Endothelial cell of umbilical vein (primary cell): ENCODE measurements at regions not wholly inside any gene's neighbourhood (a gene's known extent, or its start where the extent isn't known, plus 50 kb on each side); places are given as distances from the start of the nearest gene placed in this dataset.
"Not testable (repeated sequence)": the region's sequence is repeated elsewhere in the genome, so short reads cannot be mapped to it uniquely, and the experiment has no call there.

ENCODE experiments used
- BruUV-seq: library from RNA; stranded (reverse); fragments of 400-500 nt; replicated peaks from 2 replicates; lab custom pipeline; 2021; lab: Mats Ljungman, UMichigan
- CTCF ChIA-PET: fragments of 300-600, 350-600 bp; sonication (Branson Sonifier 250); formaldehyde crosslinking; loops from one replicate; lab custom pipeline; 2021; ENCODE audit warnings: antibody characterized with exemption, inconsistent platforms; lab: Charles Lee
- POLR2A ChIA-PET: fragments of 300-600, 350-600 bp; sonication (Branson Sonifier 250); formaldehyde crosslinking; loops from one replicate; lab custom pipeline; 2021; ENCODE audit warnings: antibody characterized with exemption, inconsistent platforms; lab: Charles Lee
- DNase-seq: peaks from one replicate; pipeline ENCODE4 v3.0.0-alpha.2; 2011; ENCODE audit warnings: low read depth, low spot score
- FAIRE-seq: peaks from 2 replicates; lab custom pipeline; 2011; peaks lifted over from hg19 to GRCh38; lab: Jason Lieb, UNC
- H2AFZ ChIP-seq: 2 replicates; pipeline ENCODE4 v1.6.0; 2012; ENCODE audit warnings: low read depth, low read length, control low read depth, inconsistent platforms
- H3K27ac ChIP-seq: 2 replicates; pipeline ENCODE4 v1.5.1; 2011; ENCODE audit warnings: low read depth, mild to moderate bottlenecking, control low read depth, low read length, moderate library complexity; ENCODE audit not compliant: insufficient read depth
- H3K27me3 ChIP-seq, 2 experiments: 2 replicates each; pipeline versions ENCODE4 v1.6.0 to v1.6.1; 2011; ENCODE audit warnings: low read length in 2 of 2, mixed read lengths in 1 of 2; ENCODE audit not compliant: control insufficient read depth in 2 of 2, insufficient read depth in 2 of 2
- H3K36me3 ChIP-seq, 2 experiments: 2 replicates in 1 of 2; 3 replicates in 1 of 2; pipeline ENCODE4 v1.5.1; 2011; ENCODE audit warnings: low read length in 2 of 2, mild to moderate bottlenecking in 1 of 2, moderate library complexity in 1 of 2; ENCODE audit not compliant: control insufficient read depth in 2 of 2, insufficient read depth in 2 of 2; ENCODE audit errors: extremely low read depth in 1 of 2
- H3K4me1 ChIP-seq: 3 replicates; pipeline ENCODE4 v1.5.1; 2011; ENCODE audit warnings: mild to moderate bottlenecking, low read length; ENCODE audit not compliant: control insufficient read depth, insufficient read depth; ENCODE audit errors: extremely low read depth
- H3K4me2 ChIP-seq: 2 replicates; pipeline ENCODE4 v1.6.1; 2011; ENCODE audit warnings: low read length, control low read depth, mixed read lengths; ENCODE audit not compliant: insufficient read depth
- H3K4me3 ChIP-seq, 3 experiments: fragments of 200-600 bp in 1 of 3; sonication (generic), shearing (Covaris generic) in 1 of 3; replicated peaks in 1 of 3; 2 replicates each; pipeline ENCODE4 v1.5.1; 2011 to 2016; ENCODE audit warnings: control low read depth in 3 of 3, low read length in 3 of 3, mild to moderate bottlenecking in 2 of 3, inconsistent platforms in 1 of 3, low read depth in 1 of 3, moderate library complexity in 1 of 3; ENCODE audit not compliant: insufficient read depth in 1 of 3
- H3K79me2 ChIP-seq: 2 replicates; pipeline ENCODE4 v1.6.0; 2012; ENCODE audit warnings: low read length, inconsistent platforms; ENCODE audit not compliant: control insufficient read depth, insufficient read depth
- H3K9ac ChIP-seq: replicated peaks from 2 replicates; pipeline ENCODE3; 2011; ENCODE audit warnings: low read length, control low read depth; ENCODE audit not compliant: insufficient read depth; ENCODE audit errors: extremely low read depth
- H3K9me1 ChIP-seq: replicated peaks from 3 replicates; pipeline ENCODE4 v1.6.0; 2011; ENCODE audit warnings: mild to moderate bottlenecking, low read length; ENCODE audit not compliant: control insufficient read depth, insufficient read depth; ENCODE audit errors: extremely low read depth
- H3K9me3 ChIP-seq: replicated peaks from 2 replicates; pipeline ENCODE4 v1.5.1; 2012; ENCODE audit warnings: low read length, inconsistent platforms; ENCODE audit not compliant: control insufficient read depth, insufficient read depth
- H4K20me1 ChIP-seq: replicated peaks from 2 replicates; pipeline ENCODE3; 2011; ENCODE audit warnings: mild to moderate bottlenecking, low read length; ENCODE audit not compliant: control insufficient read depth, insufficient read depth; ENCODE audit errors: extremely low read depth
- dilution Hi-C: fragments of 300-500 bp; cut with MboI; formaldehyde crosslinking; loops from one replicate; pipeline ENCODE4 v1.15.0; 2019; ENCODE audit warnings: low sequenced_read_pairs; ENCODE audit not compliant: extremely low pct_ligation_motif_present
- intact Hi-C: fragments of 100-400 bp; cut with micrococcal nuclease; formaldehyde crosslinking; loops from one replicate; pipeline ENCODE4 v1.10.0; 2022

- H2AFZ ChIP-seq, H3K9me1 ChIP-seq, H3K4me2 ChIP-seq, BruUV-seq, H3K4me1 ChIP-seq, H3K4me3 ChIP-seq, H3K27me3 ChIP-seq, H3K9ac ChIP-seq, DNase-seq, CTCF ChIA-PET, FAIRE-seq, POLR2A ChIA-PET, H3K79me2 ChIP-seq, H4K20me1 ChIP-seq, H3K9me3 ChIP-seq, H3K36me3 ChIP-seq, dilution Hi-C loops, H3K27ac ChIP-seq: not testable (repeated sequence)
- intact Hi-C loops, result loop anchor here (5.0 kb wide), 1 partner anchor 427 kb away; no protein-coding TSS in a partner anchor
Observed at GRCh38 chr15:84144946-84145345, 90.6 kb upstream of the GOLGA6L4 start.

DNA sequence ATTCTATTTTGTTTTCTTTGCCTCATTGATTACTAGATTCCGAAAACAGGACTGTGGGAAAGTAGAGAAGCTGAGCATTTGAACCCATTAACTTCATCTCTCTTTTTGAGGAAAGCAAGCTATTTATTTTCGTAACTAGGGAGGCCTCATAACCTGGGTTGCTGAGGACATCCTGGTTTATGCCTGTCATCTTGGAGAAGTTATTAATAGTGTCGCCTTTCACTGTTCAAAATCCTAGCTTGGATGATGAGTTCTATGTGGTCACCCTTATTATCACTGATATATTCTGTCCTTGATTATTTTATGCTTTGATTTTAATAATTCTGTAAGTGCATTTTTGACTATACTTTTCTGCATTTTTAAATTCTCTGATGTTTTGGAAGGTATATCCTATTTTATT is 89.3 kb upstream of the GOLGA6L4 start:
- intact Hi-C loops, H3K9me3 ChIP-seq, H3K9ac ChIP-seq, H3K4me1 ChIP-seq, POLR2A ChIA-PET, H3K4me3 ChIP-seq, BruUV-seq, FAIRE-seq, H3K79me2 ChIP-seq, dilution Hi-C loops, H4K20me1 ChIP-seq, H2AFZ ChIP-seq, CTCF ChIA-PET, H3K27me3 ChIP-seq, DNase-seq, H3K36me3 ChIP-seq, H3K4me2 ChIP-seq, H3K27ac ChIP-seq, H3K9me1 ChIP-seq: not testable (repeated sequence)

DNA sequence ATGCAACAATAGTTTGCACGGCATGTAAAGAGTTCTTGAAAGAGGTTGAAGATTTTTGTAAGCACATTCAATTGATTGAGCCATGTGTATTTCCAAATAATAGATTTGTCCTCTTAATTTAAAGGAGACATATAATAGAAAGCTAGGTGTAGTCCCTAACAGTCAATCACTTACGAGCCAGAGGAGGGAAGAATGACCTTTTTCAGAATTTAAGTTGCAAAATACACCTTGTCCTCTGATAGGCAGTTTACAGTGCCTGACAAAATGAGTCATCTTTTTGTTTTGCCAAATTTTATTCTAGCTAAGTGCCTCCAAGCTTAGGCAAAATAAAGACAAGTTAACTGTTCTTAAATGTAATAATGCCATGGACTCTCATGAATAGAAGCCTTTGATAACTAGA is 88.3 kb upstream of the GOLGA6L4 start:
- CTCF ChIA-PET, H4K20me1 ChIP-seq, dilution Hi-C loops, H3K27ac ChIP-seq, H3K4me2 ChIP-seq, intact Hi-C loops, H3K27me3 ChIP-seq, H3K4me3 ChIP-seq, H3K9me1 ChIP-seq, DNase-seq, BruUV-seq, H3K9me3 ChIP-seq, H3K79me2 ChIP-seq, POLR2A ChIA-PET, H2AFZ ChIP-seq, FAIRE-seq, H3K36me3 ChIP-seq, H3K9ac ChIP-seq, H3K4me1 ChIP-seq: not testable (repeated sequence)
